GM21619 (cell line): ENCODE measurements at regions not wholly inside any gene's neighbourhood (a gene's known extent, or its start where the extent isn't known, plus 50 kb on each side); places are given as distances from the start of the nearest gene placed in this dataset.
"Not testable (repeated sequence)": the region's sequence is repeated elsewhere in the genome, so short reads cannot be mapped to it uniquely, and the experiment has no call there.

Source experiments
- ATAC-seq: cut with Tn5 transposase; IDR thresholded peaks from one replicate; pipeline ENCODE4 v1.9.1; 2021; ENCODE audit not compliant: unreplicated experiment

- no peak for ATAC-seq
Observed at GRCh38 chr13:90641884-90642283, 705.6 kb upstream of the MIR17HG start.

- ATAC-seq = no peak
Observed at GRCh38 chr13:90645582-90645981, 701.9 kb upstream of the MIR17HG start.

- no peak for ATAC-seq
Observed at GRCh38 chr13:90648497-90648896, 699.0 kb upstream of the MIR17HG start.

GRCh38 chr13:90652036-90652435 is 695.5 kb upstream of the MIR17HG start:
- no peak for ATAC-seq

GRCh38 chr13:90654970-90655369 is 692.5 kb upstream of the MIR17HG start:
- no peak for ATAC-seq

GRCh38 chr13:90664200-90664599 is 683.3 kb upstream of the MIR17HG start:
- ATAC-seq = not testable (repeated sequence)

GRCh38 chr13:90673746-90674145 is 673.7 kb upstream of the MIR17HG start:
- no peak for ATAC-seq

- ATAC-seq = no peak
Observed at GRCh38 chr13:90675129-90675528, 672.4 kb upstream of the MIR17HG start.

- no peak for ATAC-seq
Observed at GRCh38 chr13:90680826-90681225, 666.7 kb upstream of the MIR17HG start.

GRCh38 chr13:90683711-90684131 is 663.8 kb upstream of the MIR17HG start:
- no peak for ATAC-seq

GRCh38 chr13:90686442-90686841 is 661.0 kb upstream of the MIR17HG start:
- no peak for ATAC-seq

- ATAC-seq = no peak
Observed at GRCh38 chr13:90689111-90689510, 658.4 kb upstream of the MIR17HG start.

GRCh38 chr13:90690458-90691080 is 656.9 kb upstream of the MIR17HG start:
- ATAC-seq = no peak

- ATAC-seq = no peak
Observed at GRCh38 chr13:90696254-90696653, 651.2 kb upstream of the MIR17HG start.

- no peak for ATAC-seq
Observed at GRCh38 chr13:90696656-90697055, 650.8 kb upstream of the MIR17HG start.

- ATAC-seq = no peak
Observed at GRCh38 chr13:90700340-90700739, 647.1 kb upstream of the MIR17HG start.

- no peak for ATAC-seq
Observed at GRCh38 chr13:90701264-90701663, 646.2 kb upstream of the MIR17HG start.

- no peak for ATAC-seq
Observed at GRCh38 chr13:90702050-90702449, 645.4 kb upstream of the MIR17HG start.

- ATAC-seq = no peak
Observed at GRCh38 chr13:90706631-90707030, 640.9 kb upstream of the MIR17HG start.

GRCh38 chr13:90708128-90708527 is 639.4 kb upstream of the MIR17HG start:
- ATAC-seq = no peak

GRCh38 chr13:90709319-90709718 is 638.2 kb upstream of the MIR17HG start:
- ATAC-seq = no peak

- ATAC-seq = no peak
Observed at GRCh38 chr13:90710164-90710759, 637.2 kb upstream of the MIR17HG start.
